ENCODE measurements at regions not wholly inside any gene's neighbourhood (a gene's known extent, or its start where the extent isn't known, plus 50 kb on each side); places are given as distances from the start of the nearest gene placed in this dataset.

- TF ChIP-seq SIN3A (IDR thresholded peaks at IDR 0.05; ENCODE audit: borderline replicate concordance, low read depth, low read length) = no peak
- no peak for TF ChIP-seq RFX5 (IDR thresholded peaks at IDR 0.05; ENCODE audit: low read length)
- no peak for TF ChIP-seq TCF12 (IDR thresholded peaks at IDR 0.05)
Observed at GRCh38 chr4:123809864-123810263, 413.3 kb downstream of the SPRY1 start (continued).

DNA sequence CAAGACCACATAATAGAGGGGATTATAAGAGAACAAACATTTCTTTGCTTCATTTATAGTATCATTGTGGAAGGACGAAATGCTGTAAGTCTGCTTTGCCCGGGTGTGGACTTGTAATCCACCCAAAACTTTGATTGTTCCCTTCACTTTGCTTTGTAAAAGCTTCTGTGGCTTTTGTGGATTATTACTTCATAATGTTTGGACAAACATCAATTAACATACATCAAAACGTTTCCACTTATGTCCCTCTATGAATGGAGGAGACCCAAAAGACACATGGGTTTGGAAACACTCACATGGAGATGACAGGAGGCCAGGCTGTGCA is 415.4 kb downstream of the SPRY1 start:
- Histone ChIP-seq H3K9me3 (no peaks in the 10 kb centered on the region), H3K4me1 (ENCODE audit: control insufficient read depth in 1 of 2, insufficient read depth in 2 of 2, low read depth in 1 of 2, low read length in 1 of 2) (no peaks in the 10 kb centered on the region; a peak in 1 of 4 replicates), H3K4me3 (ENCODE audit: low read depth in 2 of 2, low read length in 1 of 2) (no peak overlapping the region), H2AFZ (ENCODE audit: low read depth) (no peak overlapping the region), H3K79me2 (ENCODE audit: insufficient read depth) (no peaks in the 10 kb centered on the region), H3K27ac (ENCODE audit: low read depth in 2 of 2, low read length in 1 of 2) (no peak overlapping the region), H3F3A (replicated peaks; ENCODE audit: insufficient read depth) (no peaks in the 10 kb centered on the region), H3K27me3 (ENCODE audit: insufficient read depth) (no peaks in the 10 kb centered on the region), H3K9ac (no peak overlapping the region), H4K20me1 (ENCODE audit: insufficient read depth) (no peaks in the 10 kb centered on the region), H3K9me2 (no peaks in the 10 kb centered on the region), H3K4me2 (no peak overlapping the region), H3K36me3 (replicated peaks in 1 of 2; ENCODE audit: control insufficient read depth in 1 of 2, insufficient read depth in 2 of 2, low read length in 1 of 2) (no peaks in the 10 kb centered on the region)
- ChIA-PET CTCF (interaction anchor here (1.0 kb wide), 1 partner anchor 27 kb away, joined by 3 read pairs; no protein-coding TSS in a partner anchor), POLR2A (no interaction called here)
- 89% methylated on average over 3 of the region's 3 CpGs for WGBS (ENCODE audit: low lambda C conversion rate)
- TF ChIP-seq ELF1 (IDR thresholded peaks at IDR 0.05) (no peak), FOXJ3 (CRISPR knock-in tag; IDR thresholded peaks at IDR 0.05) (no peak), SIN3A (IDR thresholded peaks at IDR 0.05; ENCODE audit: borderline replicate concordance, low read depth, low read length) (no peak), NRF1 (IDR thresholded peaks at IDR 0.05; ENCODE audit: low read depth, low read length) (no peak)
- TF ChIP-seq, protein P1, sequence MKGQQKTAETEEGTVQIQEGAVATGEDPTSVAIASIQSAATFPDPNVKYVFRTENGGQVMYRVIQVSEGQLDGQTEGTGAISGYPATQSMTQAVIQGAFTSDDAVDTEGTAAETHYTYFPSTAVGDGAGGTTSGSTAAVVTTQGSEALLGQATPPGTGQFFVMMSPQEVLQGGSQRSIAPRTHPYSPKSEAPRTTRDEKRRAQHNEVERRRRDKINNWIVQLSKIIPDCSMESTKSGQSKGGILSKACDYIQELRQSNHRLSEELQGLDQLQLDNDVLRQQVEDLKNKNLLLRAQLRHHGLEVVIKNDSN (IDR thresholded peaks at IDR 0.05; ENCODE audit: borderline replicate concordance, low read depth) = no peak
- DNase-seq = no peak

GRCh38 chr4:123813901-123814300 is 417.3 kb downstream of the SPRY1 start:
- Histone ChIP-seq H3K4me2 (no peak overlapping the region), H3K9me3 (no peaks in the 10 kb centered on the region), H3K36me3 (replicated peaks in 1 of 2; ENCODE audit: control insufficient read depth in 1 of 2, insufficient read depth in 2 of 2, low read length in 1 of 2) (no peaks in the 10 kb centered on the region), H3K27ac (ENCODE audit: low read depth in 2 of 2, low read length in 1 of 2) (no peak overlapping the region), H3K9ac (no peak overlapping the region), H3K9me2 (no peaks in the 10 kb centered on the region), H3K79me2 (ENCODE audit: insufficient read depth) (no peaks in the 10 kb centered on the region), H3K27me3 (ENCODE audit: insufficient read depth) (no peaks in the 10 kb centered on the region), H2AFZ (ENCODE audit: low read depth) (no peak overlapping the region), H3K4me1 (ENCODE audit: control insufficient read depth in 1 of 2, insufficient read depth in 2 of 2, low read depth in 1 of 2, low read length in 1 of 2) (no peaks in the 10 kb centered on the region), H3F3A (replicated peaks; ENCODE audit: insufficient read depth) (no peaks in the 10 kb centered on the region), H3K4me3 (ENCODE audit: low read depth in 2 of 2, low read length in 1 of 2) (no peak overlapping the region), H4K20me1 (ENCODE audit: insufficient read depth) (no peaks in the 10 kb centered on the region)
- no peak for DNase-seq
- TF ChIP-seq, protein P1 (IDR thresholded peaks at IDR 0.05; ENCODE audit: borderline replicate concordance, low read depth) = no peak
- no peak for TF ChIP-seq SIN3A (IDR thresholded peaks at IDR 0.05; ENCODE audit: borderline replicate concordance, low read depth, low read length)
- TF ChIP-seq FOSL2 (IDR thresholded peaks at IDR 0.05; ENCODE audit: borderline replicate concordance, low read depth) = no peak
- TF ChIP-seq RAD21 (IDR thresholded peaks at IDR 0.05; ENCODE audit: low read length) = no peak
- TF ChIP-seq GABPA (IDR thresholded peaks at IDR 0.05; ENCODE audit: low read depth) = no peak
- no peak for TF ChIP-seq MEF2A (IDR thresholded peaks at IDR 0.05; ENCODE audit: borderline replicate concordance, low read depth)
- TF ChIP-seq YY1 (IDR thresholded peaks at IDR 0.05; ENCODE audit: low read depth) = no peak
- TF ChIP-seq TCF12 (IDR thresholded peaks at IDR 0.05) = no peak
- TF ChIP-seq TEAD4 (IDR thresholded peaks at IDR 0.05; ENCODE audit: borderline replicate concordance, insufficient read depth) = no peak
- TF ChIP-seq REST (IDR thresholded peaks at IDR 0.05; ENCODE audit: low read depth, low read length) = no peak
- no peak for TF ChIP-seq POLR2AphosphoS5 (IDR thresholded peaks at IDR 0.05; ENCODE audit: low read depth, low read length)
- TF ChIP-seq FOXM1 (IDR thresholded peaks at IDR 0.05; ENCODE audit: low read depth) = no peak
- ChIA-PET POLR2A (no interaction called here), CTCF (interaction anchor here (0.7 kb wide), 1 partner anchor 104 kb away, joined by 3 read pairs; no protein-coding TSS in a partner anchor)
- WGBS (ENCODE audit: low lambda C conversion rate) = 80% methylated on average over 2 of the region's 2 CpGs

Data from SK-N-SH (cell line).